Cerebellar nuclear complex (tissue), 1 donor: ENCODE measurements at regions not wholly inside any gene's neighbourhood (a gene's known extent, or its start where the extent isn't known, plus 50 kb on each side); places are given as distances from the start of the nearest gene placed in this dataset.
"Not testable (repeated sequence)": the region's sequence is repeated elsewhere in the genome, so short reads cannot be mapped to it uniquely, and the experiment has no call there.

Experiments
- DNase-seq, 2 experiments: peaks; one replicate each; lab custom pipeline; 2025; lab: John Stamatoyannopoulos, UW

DNA sequence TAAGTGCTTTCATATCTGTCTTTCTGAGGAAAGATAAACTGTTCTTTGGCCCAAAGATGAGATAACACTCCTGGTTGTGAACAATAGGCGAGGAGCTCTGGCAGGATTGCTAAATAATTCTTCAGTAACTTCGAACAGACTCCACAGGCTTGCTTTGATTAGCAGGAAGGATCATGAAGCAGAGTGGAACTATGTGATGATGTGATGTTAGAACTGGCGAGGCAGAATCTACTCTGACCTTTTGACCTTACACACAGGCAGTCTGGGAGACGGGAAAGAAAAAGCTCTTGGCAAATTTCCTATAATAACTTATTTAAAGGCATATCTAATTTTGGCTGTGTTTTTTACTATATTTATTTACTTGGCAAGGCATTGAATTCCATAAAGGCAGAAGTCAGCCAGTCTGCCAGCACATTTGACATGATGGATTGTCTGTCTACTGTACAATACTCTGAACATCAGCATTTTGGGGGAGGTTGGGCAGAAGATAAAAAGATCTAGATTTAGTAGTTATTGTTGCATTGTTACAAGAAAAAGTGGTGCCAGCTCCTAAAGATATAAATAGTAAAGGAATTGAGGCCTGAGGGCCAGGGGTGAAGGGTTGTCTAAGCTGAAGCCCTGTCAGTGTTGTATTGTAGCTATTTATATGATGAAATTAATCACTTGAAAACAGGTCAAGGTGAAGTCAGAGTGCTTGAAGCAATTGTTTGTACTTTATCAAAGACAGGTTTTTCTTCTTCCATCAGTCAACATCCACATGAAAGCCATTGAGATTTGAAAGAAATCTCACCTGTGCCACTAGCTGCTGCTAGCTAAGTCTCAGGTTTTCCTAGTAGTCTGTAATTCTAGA lies 708.8 kb downstream of the LTN1 start:
- no peak for DNase-seq

DNA sequence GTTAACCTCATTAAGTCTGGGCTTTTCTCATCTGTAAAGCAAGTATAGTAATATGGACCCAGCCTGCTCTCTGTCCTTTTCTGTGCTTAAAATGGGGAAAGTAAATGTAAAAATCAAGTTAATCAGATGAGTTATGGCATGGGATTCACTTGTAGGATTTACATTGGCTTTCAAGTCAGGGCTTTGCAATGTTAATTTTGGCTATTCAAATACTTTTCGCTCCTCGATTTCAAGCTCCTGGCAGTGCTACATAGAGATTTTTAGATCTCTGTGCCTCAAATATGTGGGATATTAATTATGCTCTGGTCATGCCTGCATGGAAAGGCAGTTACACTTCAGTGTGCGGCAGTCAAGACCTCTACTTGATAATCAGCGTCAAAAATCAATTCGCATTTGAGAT lies 709.8 kb downstream of the LTN1 start:
- DNase-seq = no peak

DNA sequence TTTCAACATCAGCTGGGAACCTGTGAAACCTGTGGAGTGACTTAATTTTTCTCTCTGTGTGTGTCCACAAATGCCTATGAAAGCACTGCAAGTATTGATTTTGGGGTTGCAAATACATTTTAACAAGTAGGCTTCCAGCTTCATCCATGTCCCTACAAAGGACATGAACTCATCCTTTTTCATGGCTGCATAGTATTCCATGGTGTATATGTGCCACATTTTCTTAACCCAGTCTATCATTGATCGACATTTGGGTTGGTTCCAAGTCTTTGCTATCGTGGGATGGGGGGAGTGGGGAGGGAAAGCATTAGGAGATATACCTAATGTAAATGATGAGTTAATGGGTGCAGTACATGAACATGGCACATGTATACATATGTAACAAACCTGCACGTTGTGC lies 711.3 kb downstream of the LTN1 start:
- not testable (repeated sequence) for DNase-seq

DNA sequence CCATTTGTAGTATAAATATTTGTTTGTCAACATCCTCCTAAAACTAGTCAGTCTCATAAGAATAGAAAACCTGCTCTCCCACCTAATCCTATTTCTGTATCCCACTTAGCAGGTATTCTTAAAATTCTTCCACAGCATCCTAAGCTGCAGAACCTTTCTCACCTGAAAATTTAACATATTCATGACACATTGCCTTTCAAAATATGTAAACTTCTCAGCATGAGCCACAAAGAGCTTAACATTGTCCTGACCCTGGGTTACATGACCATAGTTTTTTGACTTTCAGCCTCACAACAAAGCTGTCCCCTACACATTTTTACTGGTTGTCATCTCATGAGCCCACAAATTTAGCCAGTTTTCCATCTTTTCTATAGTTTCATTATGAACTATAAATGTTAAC lies 712.1 kb downstream of the LTN1 start:
- DNase-seq = no peak

DNA sequence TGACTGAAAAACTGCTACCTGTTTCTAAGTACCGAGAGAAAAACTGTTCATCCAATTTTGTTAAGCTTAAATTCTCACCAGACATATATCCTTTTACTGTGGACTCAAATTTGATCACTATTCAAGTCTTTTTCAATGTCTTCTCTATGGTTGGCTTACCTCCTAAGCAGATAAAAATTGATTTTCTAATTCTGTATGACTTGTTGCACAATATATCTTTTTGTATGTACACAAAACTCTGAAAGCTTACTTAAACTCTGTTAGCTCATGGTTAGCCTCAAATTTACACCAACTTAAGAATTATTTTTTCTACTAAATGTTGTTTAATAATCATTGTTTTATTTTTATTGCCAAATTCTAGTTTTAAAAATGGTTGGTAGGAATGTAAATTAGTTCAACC lies 715.4 kb downstream of the LTN1 start:
- DNase-seq = no peak

DNA sequence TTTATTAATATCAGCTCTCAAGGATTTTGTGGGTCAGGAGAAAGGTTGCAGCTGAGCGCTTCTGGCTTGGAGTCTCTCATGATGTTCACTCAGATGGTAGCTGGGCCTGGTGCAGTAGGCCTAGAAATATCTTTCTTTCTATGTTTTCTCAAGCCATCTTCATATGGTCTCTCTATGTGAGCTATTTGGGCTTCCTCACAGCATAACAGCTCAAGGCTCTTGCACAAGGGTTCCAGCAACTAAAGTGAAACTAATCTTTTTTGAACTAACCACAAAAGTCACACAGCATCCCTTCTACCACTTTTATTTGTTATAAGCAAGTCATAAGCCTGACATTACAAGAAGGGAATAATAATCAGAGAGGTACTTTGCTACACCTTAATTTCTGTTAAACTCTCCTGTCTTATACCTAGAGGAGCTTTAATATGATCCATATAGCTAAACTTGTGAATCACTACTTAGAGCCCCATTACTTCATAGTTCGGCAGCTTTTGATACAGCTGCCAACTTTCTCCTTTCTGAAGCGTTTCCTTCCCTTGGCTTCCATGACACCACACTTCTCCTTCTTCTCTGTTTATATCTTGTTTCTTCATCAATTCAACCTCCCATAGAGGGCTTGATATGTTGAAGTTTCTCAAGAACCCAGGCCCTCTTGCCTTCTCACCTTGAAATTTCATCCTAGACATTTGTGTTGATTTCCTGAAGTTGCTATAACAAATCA lies 720.2 kb downstream of the LTN1 start:
- DNase-seq = no peak

DNA sequence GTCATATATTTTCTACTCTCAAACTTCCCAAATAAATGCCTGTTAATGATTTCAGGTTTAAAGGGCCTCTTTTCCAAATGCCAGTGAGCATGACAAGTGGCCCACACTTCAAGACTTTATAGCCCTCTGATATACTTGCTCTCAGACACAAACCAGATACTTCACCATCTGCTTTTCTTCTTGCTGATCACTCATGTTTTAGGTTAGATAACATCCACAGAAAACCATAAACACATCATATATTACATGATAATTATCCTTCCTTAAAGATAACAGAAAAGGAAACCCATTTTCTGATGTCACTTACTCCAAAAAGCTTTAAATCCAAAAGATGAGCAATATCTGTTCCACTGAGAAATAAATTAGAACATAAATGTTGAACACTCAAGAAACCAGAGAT lies 723.5 kb downstream of the LTN1 start:
- DNase-seq = no peak

DNA sequence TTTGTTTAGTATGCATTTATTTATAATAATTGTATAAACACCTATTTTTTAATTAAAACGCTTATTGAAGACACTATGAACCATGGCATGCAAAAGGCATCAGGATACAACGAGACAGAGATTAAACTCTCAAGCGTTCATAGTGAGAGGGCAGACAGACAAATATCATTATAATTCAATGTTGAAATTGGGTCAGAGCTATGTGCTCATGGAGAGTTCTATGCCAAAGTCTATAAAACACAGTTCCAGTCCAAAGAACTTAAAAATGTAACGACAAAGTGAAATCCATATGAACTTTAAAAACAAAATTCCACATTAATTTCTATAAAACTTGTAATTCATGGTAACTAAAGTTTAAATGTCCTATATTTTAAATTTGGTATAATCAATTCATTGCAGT lies 724.0 kb downstream of the LTN1 start:
- no peak for DNase-seq

DNA sequence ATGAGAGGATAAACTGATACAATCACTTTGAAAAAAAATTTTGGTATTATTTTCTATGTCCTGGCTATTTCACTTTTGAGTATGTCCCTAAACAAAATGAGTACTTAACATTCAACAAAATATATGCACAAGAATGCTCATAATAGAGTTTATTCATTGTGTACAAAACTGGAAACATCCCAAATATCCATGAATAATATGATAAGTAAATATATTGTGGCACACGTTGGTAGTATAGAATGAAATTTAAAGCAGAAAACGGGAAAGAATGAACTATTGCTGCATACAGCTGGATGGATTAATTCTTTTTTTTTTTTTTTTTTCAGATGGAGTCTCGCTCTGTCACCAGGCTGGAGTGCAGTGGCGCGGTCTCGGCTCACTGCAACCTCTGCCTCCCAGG lies 725.2 kb downstream of the LTN1 start:
- no peak for DNase-seq

DNA sequence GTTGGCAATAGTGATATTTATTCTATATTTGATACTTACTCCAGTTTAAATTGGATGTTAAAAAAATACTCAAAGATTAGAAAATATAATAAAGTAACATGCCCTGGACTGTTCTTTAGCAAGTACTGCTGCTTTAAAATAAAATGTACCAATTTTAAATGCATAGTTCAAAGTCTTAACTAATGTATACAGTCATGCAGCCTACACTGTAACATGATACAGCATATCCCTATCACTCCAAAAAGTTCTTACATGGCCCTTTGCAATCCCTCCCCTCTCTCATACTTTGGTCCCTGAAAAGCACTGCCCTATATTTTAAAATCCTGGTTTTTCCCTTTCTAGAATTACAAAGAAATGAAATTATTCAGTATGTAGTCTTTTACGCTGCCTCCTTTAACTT lies 726.6 kb downstream of the LTN1 start:
- DNase-seq = no peak

DNA sequence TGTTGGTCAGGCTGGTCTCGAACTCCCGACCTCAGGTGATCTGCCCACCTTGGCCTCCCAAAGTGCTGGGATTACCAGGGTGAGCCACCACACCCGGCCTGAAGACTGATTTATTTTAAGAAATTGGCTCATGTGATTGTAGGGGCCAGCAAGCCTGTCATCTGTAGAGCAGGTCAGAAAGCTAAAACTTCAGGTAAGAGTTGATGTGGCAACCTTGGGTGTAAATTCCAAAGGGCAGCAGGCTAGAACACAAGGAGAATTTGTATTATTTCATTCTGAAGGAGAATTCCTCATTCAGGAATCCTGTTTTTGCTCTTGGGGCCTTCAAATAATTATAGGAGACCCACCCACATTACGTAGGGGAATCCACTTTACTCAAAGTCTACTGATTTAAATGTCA lies 728.7 kb downstream of the LTN1 start:
- no peak for DNase-seq

DNA sequence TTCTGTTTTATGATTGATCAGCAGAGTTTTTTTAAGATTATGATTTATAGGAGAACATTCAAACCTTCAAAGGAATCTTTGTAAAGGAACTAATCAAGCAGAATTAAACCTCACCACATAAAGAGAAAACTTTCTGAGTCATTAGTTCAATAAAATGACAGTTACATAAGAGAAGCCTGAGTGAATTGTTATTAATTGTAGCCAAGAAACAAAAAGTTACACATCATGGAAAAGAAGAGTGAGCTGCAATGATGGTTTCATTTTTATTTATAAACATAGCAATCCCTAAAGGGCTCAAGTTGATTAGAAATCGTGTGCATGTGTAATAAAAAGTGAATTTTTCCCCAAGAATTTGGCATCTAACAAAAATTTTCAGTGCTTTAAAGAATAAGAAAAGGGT lies 731.4 kb downstream of the LTN1 start:
- no peak for DNase-seq

DNA sequence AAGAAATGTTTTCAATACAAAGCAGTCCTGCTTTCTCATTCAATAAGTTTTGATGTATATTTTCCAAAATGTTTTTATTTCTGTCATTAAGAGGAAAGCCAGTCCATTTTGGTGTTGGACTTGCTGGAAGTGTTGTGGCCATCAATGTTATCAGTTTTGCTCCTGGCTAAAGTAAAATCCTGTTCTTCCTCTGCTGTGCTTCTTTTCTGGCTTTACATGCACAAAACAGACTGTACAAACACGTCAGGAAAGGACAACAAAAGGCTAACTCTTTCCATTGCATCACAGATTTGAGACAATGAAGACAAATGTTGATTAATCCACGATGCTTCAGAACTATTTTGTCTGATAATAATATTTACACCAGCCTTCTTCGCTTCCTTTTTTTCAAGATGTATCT lies 735.4 kb downstream of the LTN1 start:
- no peak for DNase-seq

DNA sequence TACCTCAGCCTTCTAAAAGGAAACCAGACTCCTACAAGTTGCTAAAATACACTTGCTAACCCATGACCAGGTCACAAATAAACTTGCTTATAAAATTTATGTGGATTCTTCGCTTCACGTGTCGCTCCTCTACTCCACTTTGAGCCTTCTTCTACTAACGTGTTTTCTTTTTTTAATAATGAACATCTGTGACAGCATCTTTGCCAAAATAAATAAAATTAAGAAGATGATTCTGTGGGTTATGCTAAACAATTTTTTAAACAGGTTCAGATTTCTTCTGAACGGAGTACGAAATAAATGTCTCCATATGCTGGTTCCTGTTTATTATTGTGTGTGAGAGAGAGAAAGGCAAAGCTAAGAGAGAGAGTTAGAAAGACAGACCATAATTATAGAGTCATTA lies 735.8 kb downstream of the LTN1 start:
- DNase-seq = no peak

DNA sequence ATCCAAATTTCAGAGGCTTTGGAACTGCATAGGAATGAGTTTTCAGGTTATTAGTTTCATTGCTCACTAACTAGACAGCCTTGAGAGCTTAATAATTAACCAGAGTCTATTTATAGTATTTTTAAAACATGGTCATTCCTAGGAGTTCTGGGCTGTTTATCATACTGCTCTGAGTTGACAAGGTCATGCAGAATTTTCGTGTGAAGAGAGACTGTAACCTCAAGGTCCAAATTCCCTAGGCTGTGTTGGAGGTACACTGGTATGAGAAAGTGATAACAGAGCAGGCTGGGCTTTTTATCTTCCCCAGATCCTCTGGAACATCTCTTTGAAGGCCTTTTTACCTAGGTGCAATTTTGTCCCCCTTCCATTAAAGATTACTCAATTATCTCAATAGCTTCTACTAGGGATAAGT lies 736.3 kb downstream of the LTN1 start:
- no peak for DNase-seq

DNA sequence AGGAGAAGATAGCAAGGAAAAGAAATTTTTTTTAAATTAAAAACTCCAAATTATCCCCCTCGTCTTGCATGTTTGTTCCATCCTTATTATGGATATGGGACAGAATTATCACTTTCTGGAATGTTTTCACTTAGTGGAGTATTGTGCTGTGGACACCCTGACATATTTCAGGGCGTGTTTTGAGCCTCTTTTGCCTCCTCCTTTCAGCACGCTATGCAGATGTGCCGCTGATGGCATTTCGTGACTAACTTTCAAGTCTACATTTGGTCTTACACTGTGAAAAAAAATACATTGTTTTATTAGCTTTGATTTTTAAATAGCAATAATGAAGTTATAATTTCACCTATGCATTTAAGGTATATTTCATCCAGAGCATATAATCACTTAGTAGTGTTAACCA lies 738.7 kb downstream of the LTN1 start:
- DNase-seq = no peak

DNA sequence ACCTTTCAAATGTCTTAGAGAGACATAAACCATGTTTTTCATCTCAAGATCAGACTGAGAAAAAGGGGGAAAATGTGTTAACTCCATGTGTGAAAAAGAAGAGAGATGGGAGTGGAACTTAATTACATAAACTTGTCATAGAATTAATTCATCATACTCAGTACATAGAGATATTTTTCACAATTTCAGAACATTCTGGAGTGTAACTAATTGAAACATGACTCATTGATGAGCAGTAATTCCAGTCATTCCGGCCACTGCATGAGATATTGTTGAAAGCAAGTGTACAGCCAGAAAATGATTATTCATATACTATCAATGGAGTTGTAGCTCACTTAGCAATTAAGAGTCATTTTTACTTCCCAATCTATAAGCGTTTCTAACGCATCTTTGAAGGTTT lies 739.3 kb downstream of the LTN1 start:
- no peak for DNase-seq

DNA sequence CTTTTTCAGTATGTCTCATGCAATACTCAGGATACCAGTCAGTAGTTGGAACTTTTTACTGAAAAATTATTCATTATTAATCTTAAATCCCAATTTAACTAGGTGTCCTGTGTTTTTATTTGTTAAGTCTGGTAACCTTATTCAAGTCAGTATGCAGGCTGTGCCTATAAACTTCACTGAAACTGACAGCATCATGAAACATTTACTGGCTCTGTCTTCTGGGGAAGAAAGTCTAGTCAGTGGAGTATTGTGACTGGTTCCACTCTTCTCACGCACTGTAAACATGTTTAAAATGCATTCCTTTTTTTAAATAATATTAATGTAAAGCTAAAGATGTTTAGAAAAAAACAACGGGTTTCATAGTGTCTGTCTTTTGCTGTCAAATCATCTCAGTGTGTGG lies 739.7 kb downstream of the LTN1 start:
- no peak for DNase-seq

DNA sequence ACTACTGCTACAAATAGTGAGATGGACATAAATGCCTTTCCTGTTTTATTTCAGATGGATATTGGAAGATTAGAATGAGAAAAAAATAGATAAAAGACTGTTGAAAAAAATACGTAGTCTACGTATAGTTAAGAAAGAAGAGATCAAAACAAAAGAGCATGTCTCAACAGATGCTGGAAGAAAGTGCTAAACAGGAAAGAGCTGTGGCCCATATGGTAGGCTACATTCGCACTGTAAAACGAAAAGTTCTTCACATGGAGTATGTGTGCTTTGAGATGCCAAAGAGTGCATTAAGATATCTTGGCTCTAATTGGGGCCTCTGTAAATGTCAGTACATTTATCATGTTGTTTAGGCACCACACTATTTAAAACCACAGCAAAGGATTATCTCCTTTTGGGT lies 741.7 kb downstream of the LTN1 start:
- DNase-seq = no peak

DNA sequence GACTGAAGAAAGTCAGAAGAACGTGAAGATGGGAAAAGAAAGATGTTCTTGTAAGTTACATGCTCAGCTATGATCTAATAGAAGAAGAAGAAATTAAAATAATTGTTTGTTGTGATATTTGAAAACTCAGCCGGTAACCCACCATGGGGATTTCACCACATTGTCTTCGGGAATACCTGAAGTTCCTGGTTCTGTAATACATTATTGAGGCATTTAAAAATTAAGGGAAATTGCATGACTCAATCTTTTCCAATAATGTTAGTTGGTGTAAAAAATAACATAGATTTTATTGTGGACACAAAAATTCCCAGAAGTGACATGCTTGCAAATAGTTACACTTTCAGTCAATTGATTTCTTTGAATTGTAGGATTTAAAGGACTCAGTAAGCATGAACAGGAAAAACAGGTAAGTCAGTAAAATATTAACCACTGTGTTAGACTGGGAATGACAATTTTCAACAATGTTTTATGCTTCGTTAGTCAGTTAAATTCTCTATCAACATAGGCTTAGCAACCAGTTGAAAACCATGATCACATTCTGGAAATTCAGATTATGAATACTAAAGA lies 745.1 kb downstream of the LTN1 start:
- DNase-seq = no peak

DNA sequence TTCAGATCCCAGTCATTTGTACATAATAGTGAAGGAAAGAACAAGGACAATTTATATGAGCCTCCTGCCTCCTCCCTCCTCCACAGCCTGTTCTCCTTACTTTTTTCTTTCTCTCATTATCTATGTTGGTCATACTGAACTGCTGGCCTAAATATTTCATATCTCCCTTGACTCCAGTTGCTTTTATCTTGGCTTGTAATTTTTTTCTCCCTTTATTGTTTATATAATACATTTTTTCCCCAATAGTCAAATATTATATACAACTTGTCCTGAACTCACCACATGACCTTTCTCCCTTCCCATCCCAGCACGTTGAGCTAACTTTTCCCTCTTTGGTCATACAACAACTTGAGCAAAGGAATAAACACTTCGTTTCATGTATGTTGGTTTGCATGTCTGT lies 752.1 kb downstream of the LTN1 start:
- no peak for DNase-seq

DNA sequence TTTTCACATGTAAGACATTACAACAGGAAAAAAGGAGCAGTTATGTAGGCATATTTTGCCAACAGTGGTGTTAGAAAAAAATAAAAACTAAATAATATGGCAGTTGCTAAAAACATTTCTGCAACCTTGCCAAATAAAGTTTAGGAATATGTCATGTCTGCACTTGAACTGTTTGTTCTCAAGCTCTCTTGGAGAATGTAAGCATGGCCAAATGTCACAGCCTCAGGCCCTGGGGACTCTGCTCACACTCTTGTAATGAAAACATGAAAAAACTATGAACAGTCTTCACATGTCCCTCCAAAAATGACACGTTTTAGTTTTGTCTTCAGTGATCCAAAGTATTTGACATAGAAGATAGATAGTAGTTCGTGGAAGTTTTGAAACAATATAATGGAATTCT lies 753.3 kb downstream of the LTN1 start:
- no peak for DNase-seq

DNA sequence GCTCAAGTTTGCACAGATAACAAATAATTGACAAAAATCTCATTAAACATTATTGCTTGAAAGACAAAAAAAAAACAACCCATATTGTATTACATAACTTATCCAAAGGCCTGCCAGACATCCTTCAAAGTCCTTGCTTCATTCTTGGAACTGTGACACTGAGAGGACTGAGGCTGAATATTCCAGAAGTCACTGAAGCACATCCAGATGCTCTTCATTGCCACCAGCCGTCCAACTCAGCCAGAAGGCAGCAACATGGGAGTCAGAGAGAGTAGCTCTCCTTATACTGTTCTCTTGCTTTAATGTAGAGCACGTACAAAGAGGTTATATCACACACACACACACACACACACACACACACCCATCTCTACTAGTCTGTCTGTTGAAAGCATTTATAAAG lies 755.0 kb downstream of the LTN1 start:
- DNase-seq = no peak
